ENCODE measurements at regions not wholly inside any gene's neighbourhood (a gene's known extent, or its start where the extent isn't known, plus 50 kb on each side); places are given as distances from the start of the nearest gene placed in this dataset.

- TF ChIP-seq CTCF (IDR thresholded peaks at IDR 0.05), result no peak
- no peak for TF ChIP-seq POLR2A (IDR thresholded peaks at IDR 0.05)
Measured at GRCh38 chr2:22002066-22002465, 878.3 kb downstream of the TDRD15 start.

Data from testis (tissue), 2 donors.